Fibroblast of the conjunctiva (primary cell): ENCODE measurements at regions not wholly inside any gene's neighbourhood (a gene's known extent, or its start where the extent isn't known, plus 50 kb on each side); places are given as distances from the start of the nearest gene placed in this dataset.

Experiments
- DNase-seq: peaks from one replicate; pipeline ENCODE4 v3.0.0-alpha.2; 2010; ENCODE audit warnings: low read depth

DNA sequence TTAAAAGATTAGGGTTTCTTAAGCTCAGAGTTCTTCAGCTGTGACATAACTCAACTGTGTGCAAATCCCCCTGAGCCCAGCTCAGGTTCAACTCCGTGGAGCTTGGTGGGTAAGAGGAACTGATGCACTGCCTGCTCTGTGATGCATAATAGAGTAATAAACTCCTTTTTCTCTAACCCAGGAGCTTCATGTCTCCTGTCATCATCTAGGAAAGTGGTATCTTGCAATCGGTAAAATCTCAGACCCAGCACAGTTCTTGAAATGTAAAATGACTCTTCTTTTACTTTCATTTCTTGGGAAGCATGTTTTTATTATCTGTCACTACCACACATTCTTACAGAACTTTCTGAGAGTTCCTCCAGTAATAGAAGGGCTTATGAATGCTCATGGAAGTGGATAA lies 123.8 kb upstream of the PCDH9 start:
- DNase-seq, result no peak

GRCh38 chr13:67353031-67353430 lies 122.9 kb upstream of the PCDH9 start:
- DNase-seq, result no peak

- no peak for DNase-seq
These were observed 121.8 kb upstream of the PCDH9 start for GRCh38 chr13:67351909-67352308.

GRCh38 chr13:67351114-67351513 lies 121.0 kb upstream of the PCDH9 start:
- no peak for DNase-seq

DNA sequence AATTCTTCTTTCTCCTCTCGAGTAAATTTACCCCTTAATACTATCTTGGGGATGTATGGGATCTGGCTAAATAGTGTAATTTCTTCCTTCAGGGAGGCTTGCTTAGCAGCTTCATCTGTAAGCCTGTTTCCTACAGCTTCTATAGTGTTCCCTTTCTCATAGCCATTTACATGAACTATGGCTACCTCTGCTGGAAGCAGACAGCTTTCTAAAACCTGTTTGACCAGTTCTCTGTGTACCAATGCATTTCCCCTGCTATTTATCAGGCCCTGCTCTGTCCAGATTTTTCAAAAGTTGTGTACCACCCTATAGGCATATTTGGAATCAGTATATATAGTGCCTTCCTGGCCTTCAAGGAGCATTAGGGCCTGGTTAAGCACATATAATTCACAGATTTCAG lies 113.6 kb upstream of the PCDH9 start:
- no peak for DNase-seq

- DNase-seq, result no peak
These were observed 111.3 kb upstream of the PCDH9 start for GRCh38 chr13:67341406-67341805.

- DNase-seq, result no peak
These were observed 100.0 kb upstream of the PCDH9 start for GRCh38 chr13:67330149-67330548.

DNA sequence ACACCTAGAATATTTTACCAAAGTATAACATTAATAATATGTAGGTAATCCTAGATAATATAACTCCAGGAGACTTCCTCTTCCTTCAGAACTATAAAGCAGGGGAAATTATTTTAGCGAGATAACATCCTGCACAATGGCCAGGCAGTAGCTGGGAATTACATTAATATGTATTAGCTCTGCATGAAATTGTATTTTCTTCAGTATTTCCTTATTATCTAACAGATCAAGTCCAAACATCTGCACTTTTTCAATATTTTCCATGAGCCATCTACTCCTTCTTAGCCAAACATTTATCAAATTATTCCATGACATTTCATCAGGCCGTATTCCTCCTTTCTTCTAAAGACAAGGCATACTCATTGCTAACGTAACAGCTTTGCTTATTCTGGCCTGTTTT lies 98.8 kb upstream of the PCDH9 start:
- DNase-seq, result no peak

DNA sequence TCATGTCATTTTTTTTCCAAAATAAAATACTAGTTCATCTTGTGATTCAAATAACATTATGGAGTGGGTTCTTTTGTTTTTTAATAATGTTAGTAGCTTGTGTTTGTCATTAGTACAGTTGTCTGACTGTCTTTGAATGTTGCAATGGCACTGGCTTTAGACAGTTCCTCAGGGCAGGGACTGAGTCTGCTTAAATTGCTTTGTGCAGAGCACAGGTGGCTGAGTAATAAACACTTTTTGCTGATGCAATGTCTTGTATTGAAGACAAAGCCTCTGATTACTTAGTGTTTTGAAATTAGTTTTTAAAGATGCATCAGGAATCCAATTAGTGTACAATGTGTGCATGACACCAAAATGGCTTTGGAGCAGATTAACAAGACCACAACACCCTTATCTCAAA lies 88.7 kb upstream of the PCDH9 start:
- DNase-seq, result no peak

DNA sequence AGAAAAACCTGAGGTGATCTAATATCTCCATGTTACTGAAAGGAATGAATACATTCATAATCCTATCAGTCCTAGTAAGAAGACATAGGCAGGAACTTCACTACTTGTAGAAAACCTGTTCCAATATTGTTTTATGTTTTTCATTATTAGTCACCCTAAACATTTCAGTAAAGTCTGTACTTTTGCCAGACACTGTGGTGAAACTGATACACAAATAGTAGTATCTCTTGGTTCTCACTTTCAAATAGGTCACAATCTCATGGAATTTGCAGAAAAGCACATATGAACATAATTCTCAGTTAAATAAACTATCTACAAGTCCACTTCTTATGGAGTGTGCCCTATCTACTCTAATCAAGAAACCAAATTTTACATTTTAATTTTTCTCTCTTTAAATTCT lies 88.3 kb upstream of the PCDH9 start:
- DNase-seq, result no peak

- DNase-seq, result no peak
These were observed 84.3 kb upstream of the PCDH9 start for GRCh38 chr13:67314405-67314804.

DNA sequence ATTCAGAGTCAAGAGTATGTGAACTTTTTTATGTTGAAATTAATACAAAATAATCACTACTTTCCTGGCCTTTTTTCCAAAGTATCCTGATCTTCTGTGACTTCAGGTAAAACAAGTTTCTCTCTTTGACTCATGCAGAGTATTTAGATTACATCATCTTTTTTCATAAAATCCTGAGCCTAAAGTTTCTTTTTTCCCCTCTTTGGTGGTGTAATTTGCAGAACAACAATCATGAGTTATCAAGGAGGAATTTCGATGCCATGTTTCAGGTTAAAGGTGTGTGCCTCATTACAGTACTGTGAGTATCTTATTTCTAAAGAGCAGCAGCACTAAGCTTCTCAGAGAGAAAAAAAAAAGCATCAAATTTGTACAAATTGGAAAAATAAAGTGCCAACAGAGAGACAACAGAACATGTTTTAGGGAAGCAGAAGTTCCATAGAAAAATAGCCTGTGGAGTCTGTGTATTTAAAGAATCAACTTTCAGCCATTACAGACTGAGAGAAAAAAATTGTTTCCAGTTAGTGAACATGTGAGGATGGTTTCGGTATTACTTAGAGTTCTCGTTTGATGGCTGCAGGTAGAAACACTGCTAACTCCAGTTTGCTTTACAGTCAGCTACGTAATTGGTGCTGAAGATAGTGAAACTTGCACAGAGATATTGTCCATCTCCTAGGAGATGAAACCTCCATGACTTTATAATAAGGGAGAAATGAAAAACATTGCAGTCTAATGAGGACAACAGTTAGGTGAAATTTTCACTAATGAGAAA lies 78.1 kb upstream of the PCDH9 start:
- no peak for DNase-seq

DNA sequence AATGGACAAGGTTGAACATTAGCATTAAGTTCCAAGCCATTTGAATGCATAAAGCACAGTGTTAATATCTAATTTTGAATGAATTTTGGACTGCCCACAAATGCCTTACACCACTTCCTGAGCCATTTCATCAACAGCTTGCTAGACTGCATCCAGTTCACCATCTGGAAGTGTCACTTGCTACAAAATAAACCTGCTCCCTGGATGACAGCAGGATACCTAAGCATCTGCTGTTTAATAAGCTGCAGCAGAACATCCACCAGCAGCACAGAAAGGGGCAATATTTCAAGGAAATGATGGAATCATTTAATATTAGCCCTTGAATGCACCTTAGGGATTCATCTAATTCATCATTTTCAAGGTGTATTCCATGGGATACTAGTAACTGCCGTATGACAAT lies 76.6 kb upstream of the PCDH9 start:
- DNase-seq, result no peak

DNA sequence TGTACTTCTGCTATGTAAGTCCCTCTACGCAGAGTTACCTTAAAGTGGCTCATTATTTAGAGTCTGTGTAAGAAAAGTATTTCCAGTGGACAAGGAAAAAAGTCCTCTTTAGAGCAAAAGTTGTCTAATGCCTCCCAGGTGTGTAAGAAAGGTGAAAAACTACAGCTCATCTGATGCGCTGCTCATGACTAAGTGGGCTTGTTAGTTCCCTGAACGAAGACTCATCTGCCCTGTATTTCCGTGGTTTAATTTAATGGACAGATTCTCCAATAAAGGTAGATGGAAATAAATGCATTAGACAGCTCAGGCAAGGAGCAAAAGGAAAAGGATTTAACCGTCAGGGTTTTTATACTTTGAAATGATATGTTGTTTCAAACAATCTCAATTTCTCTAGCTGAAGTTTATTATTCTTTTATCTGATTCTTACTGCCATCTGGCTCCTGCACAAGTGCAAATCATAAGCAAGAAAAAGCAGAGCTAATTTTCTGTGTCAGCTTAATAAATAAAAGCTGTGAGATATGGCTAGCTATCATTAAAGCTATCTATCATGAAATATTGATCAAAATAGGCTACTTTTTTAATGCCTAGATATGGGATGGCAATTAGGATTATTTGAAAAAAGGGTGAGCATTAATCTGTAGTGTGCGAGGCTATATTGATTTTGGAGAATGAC lies 73.7 kb upstream of the PCDH9 start:
- DNase-seq, result no peak

- DNase-seq, result peak; percentile 17
These were observed 69.6 kb upstream of the PCDH9 start for GRCh38 chr13:67299751-67300150.

- DNase-seq, result peak; percentile 85
These were observed 69.0 kb upstream of the PCDH9 start for GRCh38 chr13:67299072-67299635.

- no peak for DNase-seq
These were observed 68.2 kb upstream of the PCDH9 start for GRCh38 chr13:67298297-67298696.

DNA sequence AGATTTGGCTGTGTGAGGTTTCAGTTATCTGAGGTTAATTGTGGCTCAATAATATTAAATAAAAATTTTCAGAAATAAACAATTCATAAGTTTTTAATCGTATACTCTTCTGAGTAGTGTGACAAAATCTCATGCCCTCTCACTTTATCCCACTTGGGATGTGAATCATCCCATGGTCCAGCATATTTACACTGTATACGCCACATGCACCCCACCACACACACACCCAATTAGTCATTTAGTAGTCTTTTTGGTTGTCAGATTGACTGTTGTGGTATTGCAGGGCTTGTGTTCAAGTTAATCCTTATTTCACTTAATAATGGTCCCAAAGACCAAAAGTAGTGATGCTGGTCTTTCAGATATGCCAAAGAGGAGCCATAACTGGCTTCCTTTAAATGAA lies 66.4 kb upstream of the PCDH9 start:
- no peak for DNase-seq

DNA sequence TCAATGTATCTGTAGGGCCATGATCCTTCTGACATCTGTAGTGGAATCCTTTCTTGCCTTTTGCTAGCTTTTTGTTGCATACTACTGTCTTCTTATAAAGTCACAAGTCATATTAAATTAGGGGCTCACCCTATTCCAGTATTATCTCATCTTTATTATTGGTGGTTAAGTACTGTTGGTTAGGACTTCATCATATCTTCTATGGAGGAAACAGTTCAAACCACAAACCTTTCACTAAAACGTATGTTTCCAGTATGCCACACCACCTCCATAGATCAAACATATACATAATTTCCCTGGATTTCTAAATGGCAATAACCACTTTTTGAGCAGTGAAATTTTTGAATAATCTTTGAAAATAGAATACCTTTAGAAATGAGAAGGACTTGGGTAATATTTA lies 62.8 kb upstream of the PCDH9 start:
- DNase-seq, result no peak

DNA sequence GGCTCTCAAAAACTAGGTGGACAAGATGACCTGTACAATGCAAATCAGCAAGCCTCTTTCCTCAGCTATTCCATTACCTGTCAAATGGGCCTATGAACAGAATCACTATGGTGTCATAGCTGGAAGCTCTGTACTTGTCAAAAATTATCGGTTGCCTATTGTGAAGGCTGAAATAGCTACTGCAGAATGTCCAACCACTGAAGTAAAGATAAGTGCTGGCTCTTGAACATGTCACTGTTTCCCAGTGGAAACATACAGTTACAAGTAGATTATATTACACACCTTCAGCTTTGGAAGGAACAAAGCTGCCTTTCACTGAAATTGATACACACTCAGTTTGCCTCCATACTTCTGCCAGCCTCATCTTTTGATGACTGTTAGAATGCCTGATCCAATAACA lies 55.5 kb upstream of the PCDH9 start:
- no peak for DNase-seq

- DNase-seq, result no peak
These were observed 53.5 kb upstream of the PCDH9 start for GRCh38 chr13:67283637-67284036.

- no peak for DNase-seq
These were observed 51.3 kb upstream of the PCDH9 start for GRCh38 chr13:67281466-67281865.
